WERI-Rb-1 (cell line): ENCODE measurements at regions not wholly inside any gene's neighbourhood (a gene's known extent, or its start where the extent isn't known, plus 50 kb on each side); places are given as distances from the start of the nearest gene placed in this dataset.
"Not testable (repeated sequence)": the region's sequence is repeated elsewhere in the genome, so short reads cannot be mapped to it uniquely, and the experiment has no call there.

ENCODE experiments used
- DNase-seq: peaks from one replicate; pipeline ENCODE4 v3.0.0-alpha.2; 2020
- H3K27ac ChIP-seq: fragments of 250-450 bp; sonication (Bioruptor Pico); 2 replicates; pipeline ENCODE4 v1.5.1; 2020; ENCODE audit warnings: mild to moderate bottlenecking, moderate library complexity
- H3K27me3 ChIP-seq: fragments of 250-450 bp; sonication (Bioruptor Pico); 2 replicates; pipeline ENCODE4 v1.5.1; 2021; ENCODE audit warnings: mild to moderate bottlenecking, low read depth, moderate library complexity; ENCODE audit not compliant: insufficient read depth, severe bottlenecking
- H3K36me3 ChIP-seq: fragments of 250-450 bp; sonication (Bioruptor Pico); 2 replicates; pipeline ENCODE4 v1.5.1; 2020; ENCODE audit warnings: mild to moderate bottlenecking, moderate library complexity
- H3K4me3 ChIP-seq: 2 replicates; pipeline ENCODE4 v1.5.1; 2011; ENCODE audit warnings: low read depth, mild to moderate bottlenecking, control low read depth, low read length
- H3K9me3 ChIP-seq: fragments of 250-450 bp; sonication (Bioruptor Pico); 2 replicates; pipeline ENCODE4 v1.5.1; 2021; ENCODE audit warnings: mild to moderate bottlenecking, moderate library complexity; ENCODE audit not compliant: severe bottlenecking
- CTCF ChIP-seq: IDR thresholded peaks from 2 replicates; pipeline ENCODE4 v1.5.1; 2011; ENCODE audit warnings: low read depth, mild to moderate bottlenecking, control low read depth, inconsistent platforms, low read length

DNA sequence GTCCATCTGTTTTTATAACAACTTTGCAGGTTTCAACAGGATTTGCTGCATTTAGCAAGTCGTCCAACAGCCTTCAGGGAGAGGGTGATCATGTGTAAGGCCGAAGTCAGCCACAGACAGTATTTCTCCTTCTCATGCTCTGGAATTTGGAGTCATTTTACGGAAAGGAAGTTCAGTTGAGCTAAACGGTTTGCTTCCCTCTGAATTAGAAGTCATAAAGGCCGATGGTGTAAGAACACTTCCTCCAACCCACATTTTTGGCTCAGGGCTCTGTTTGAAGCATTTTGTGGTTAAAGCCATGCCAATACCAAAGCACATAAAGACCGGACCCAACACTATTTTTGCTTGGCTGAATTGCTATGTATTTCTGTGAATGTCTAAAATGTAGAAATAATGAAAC, 129.5 kb downstream of the TMEM182 start:
- H3K27ac ChIP-seq, result no peak overlapping the region
- no peak for TF ChIP-seq CTCF
- DNase-seq, result no peak

DNA sequence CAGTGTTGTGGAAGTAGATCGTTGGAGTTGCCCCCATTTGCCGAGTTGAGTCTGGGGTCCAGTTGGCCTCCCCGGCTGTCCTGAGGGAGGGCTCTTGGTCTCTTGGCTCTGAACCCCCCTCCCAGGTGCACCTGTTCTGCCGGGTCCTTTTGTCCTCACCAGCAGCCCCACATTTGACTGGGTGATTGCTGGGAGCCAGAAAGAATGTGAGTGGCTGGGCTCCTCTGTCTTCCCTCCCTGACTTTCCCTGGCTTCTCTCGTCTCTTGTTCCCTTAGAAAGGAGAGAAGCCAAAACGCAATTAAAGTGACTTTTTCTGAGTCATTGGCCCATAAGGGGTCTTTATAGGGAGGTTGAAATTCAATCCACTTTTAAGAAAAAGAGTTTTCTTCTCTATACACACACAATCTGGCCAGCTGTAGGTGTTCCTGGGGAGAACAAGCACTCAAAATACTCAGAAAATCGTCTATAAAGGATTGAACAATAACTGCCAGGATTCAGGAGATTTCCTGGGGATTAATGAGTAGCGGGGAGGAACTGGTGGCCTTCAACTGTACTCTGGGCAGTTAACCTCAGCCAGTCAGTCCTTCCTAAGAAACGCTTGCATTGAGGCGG, 131.0 kb downstream of the TMEM182 start:
- Histone ChIP-seq H3K27me3 (peaks cover 63% of the 10 kb centered on the region), H3K4me3 (no peak overlapping the region), H3K36me3 (no peaks in the 10 kb centered on the region), H3K27ac (no peak overlapping the region), H3K9me3 (no peaks in the 10 kb centered on the region)
- no peak for DNase-seq
- TF ChIP-seq CTCF, result no peak

More for the DNA sequence above, 129.5 kb downstream of the TMEM182 start:
- peaks cover 66% of the 10 kb centered on the region for H3K27me3 ChIP-seq
- H3K9me3 ChIP-seq, result no peaks in the 10 kb centered on the region
- H3K4me3 ChIP-seq, result no peak overlapping the region
- no peaks in the 10 kb centered on the region for H3K36me3 ChIP-seq

DNA sequence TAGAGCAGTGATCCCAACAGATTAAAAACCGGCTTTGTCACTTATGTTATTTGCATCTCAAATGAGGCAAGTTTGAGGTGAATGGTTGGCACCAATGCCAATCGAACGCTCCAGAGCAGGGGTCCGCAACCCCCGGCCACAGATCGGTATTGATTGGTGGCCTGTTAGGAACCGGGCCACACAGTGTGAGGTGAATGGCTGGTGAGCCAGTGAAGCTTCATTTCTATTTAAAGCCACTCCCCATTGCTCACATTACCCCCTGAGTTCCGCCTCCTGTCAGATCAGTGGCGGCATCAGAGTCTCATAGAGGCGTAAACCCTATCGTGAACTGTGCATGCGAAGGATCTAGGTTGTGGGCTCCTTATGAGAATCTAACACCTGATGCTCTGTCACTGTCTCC, 132.0 kb downstream of the TMEM182 start:
- H3K36me3 ChIP-seq, result no peaks in the 10 kb centered on the region
- H3K27me3 ChIP-seq, result peaks cover 53% of the 10 kb centered on the region
- H3K27ac ChIP-seq, result no peak overlapping the region
- no peak for DNase-seq
- no peak overlapping the region for H3K4me3 ChIP-seq
- no peaks in the 10 kb centered on the region for H3K9me3 ChIP-seq
- no peak for TF ChIP-seq CTCF

GRCh38 chr2:102895376-102895775, 133.5 kb downstream of the TMEM182 start:
- H3K9me3 ChIP-seq, result no peaks in the 10 kb centered on the region
- no peak for TF ChIP-seq CTCF
- no peak overlapping the region for H3K4me3 ChIP-seq
- H3K27ac ChIP-seq, result no peak overlapping the region
- peaks cover 40% of the 10 kb centered on the region for H3K27me3 ChIP-seq
- no peaks in the 10 kb centered on the region for H3K36me3 ChIP-seq
- no peak for DNase-seq

DNA sequence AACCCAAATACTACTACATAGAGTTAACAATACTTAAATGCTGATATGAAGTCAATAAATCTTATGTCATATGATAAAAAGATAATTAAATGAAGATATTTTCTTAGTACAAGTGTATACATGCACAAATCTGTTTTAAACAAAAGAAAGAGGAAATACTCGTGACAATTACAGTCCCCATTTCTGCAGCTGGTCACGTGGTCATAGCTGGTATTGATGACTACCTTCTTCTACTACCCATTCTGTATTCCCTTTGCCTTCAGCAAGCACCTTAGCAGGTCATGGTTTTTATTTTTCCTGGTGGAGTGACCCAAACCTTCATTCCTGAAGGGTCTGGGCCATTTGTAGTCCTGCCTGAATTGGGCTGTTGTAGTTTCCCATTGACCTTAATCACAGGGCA, 147.4 kb downstream of the TMEM182 start:
- H3K27ac ChIP-seq, H3K9me3 ChIP-seq, DNase-seq, H3K36me3 ChIP-seq, H3K4me3 ChIP-seq: not testable (repeated sequence)
- H3K27me3 ChIP-seq, result peaks cover 30% of the 10 kb centered on the region

GRCh38 chr2:102910724-102911123, 148.9 kb downstream of the TMEM182 start:
- no peak overlapping the region for H3K27ac ChIP-seq
- H3K9me3 ChIP-seq, result no peaks in the 10 kb centered on the region
- DNase-seq, result no peak
- H3K36me3 ChIP-seq, result no peaks in the 10 kb centered on the region
- TF ChIP-seq CTCF, result no peak
- H3K4me3 ChIP-seq, result no peak overlapping the region
- peaks cover 18% of the 10 kb centered on the region for H3K27me3 ChIP-seq
